ENCODE measurements at regions not wholly inside any gene's neighbourhood (a gene's known extent, or its start where the extent isn't known, plus 50 kb on each side); places are given as distances from the start of the nearest gene placed in this dataset.

DNA sequence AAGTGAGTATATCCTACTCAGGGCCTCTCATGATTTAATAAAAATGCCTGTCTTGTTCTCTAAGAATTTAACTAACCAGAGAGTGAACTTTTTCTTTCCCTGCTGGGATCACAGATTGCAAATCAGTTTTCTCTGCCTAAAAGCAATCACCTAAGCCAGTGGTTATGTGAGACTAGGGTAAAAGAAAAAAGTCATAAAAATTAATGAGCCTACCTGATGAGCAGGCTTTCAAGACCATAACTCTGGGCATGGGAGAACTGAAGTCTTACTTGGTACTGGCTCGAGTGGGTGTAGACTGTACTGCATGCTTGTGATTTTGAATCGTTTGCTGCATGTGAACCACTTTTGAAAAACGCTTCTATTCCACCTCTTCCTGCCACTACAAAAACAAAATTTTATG lies 1677.0 kb upstream of the LRRTM1 start:
- H3K4me3 ChIP-seq (ENCODE audit: control insufficient read depth in 2 of 3, extremely low read depth in 1 of 3, insufficient read depth in 2 of 3, low read depth in 1 of 3, low read length in 3 of 3) = no peak overlapping the region
- no peaks in the 10 kb centered on the region for H4K20me1 ChIP-seq (ENCODE audit: control insufficient read depth, extremely low read depth, insufficient read depth, low read length)
- dilution Hi-C loops (cut with MboI; ENCODE audit: extremely low pct_ligation_motif_present, low sequenced_read_pairs) = no loop called here
- no peaks in the 10 kb centered on the region for H3K27me3 ChIP-seq (ENCODE audit: control insufficient read depth, extremely low read depth, insufficient read depth, low read length)
- H3K9me3 ChIP-seq (ENCODE audit: control insufficient read depth, low read depth, low read length) = peaks cover 2% of the 10 kb centered on the region
- H3K9me1 ChIP-seq (ENCODE audit: control insufficient read depth, extremely low read depth, insufficient read depth, low read length) = no peaks in the 10 kb centered on the region
- no peak for FAIRE-seq
- no peaks in the 10 kb centered on the region for H3K4me1 ChIP-seq (ENCODE audit: control insufficient read depth, extremely low read depth, insufficient read depth, low read length)
- no peaks in the 10 kb centered on the region for H3K36me3 ChIP-seq (ENCODE audit: control insufficient read depth in 2 of 2, extremely low read depth in 1 of 2, insufficient read depth in 2 of 2, low read length in 2 of 2)
- no peaks in the 10 kb centered on the region for H3K79me2 ChIP-seq (ENCODE audit: control insufficient read depth, insufficient read depth, low read length)
- H2AFZ ChIP-seq (ENCODE audit: control insufficient read depth, low read length) = no peak overlapping the region
- no peak for TF ChIP-seq EZH2 (IDR thresholded peaks at IDR 0.05; ENCODE audit: low read length)
- TF ChIP-seq, protein P1, sequence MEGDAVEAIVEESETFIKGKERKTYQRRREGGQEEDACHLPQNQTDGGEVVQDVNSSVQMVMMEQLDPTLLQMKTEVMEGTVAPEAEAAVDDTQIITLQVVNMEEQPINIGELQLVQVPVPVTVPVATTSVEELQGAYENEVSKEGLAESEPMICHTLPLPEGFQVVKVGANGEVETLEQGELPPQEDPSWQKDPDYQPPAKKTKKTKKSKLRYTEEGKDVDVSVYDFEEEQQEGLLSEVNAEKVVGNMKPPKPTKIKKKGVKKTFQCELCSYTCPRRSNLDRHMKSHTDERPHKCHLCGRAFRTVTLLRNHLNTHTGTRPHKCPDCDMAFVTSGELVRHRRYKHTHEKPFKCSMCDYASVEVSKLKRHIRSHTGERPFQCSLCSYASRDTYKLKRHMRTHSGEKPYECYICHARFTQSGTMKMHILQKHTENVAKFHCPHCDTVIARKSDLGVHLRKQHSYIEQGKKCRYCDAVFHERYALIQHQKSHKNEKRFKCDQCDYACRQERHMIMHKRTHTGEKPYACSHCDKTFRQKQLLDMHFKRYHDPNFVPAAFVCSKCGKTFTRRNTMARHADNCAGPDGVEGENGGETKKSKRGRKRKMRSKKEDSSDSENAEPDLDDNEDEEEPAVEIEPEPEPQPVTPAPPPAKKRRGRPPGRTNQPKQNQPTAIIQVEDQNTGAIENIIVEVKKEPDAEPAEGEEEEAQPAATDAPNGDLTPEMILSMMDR (optimal IDR thresholded peaks at IDR 0.05 in 1 of 3, IDR thresholded peaks at IDR 0.05 in 1 of 3, conservative IDR thresholded peaks at IDR 0.05 in 1 of 3; ENCODE audit: extremely low read depth in 1 of 3, insufficient read depth in 2 of 3, low read length in 3 of 3) = no peak
- H3K9ac ChIP-seq (ENCODE audit: control insufficient read depth, extremely low read depth, insufficient read depth, low read length) = no peak overlapping the region
- no peak overlapping the region for H3K4me2 ChIP-seq (ENCODE audit: control insufficient read depth, extremely low read depth, insufficient read depth, low read depth, low read length)
- H3K27ac ChIP-seq (ENCODE audit: control insufficient read depth, insufficient read depth, low read length) = no peak overlapping the region
- DNase-seq (ENCODE audit: low read depth, low spot score) = no peak

DNA sequence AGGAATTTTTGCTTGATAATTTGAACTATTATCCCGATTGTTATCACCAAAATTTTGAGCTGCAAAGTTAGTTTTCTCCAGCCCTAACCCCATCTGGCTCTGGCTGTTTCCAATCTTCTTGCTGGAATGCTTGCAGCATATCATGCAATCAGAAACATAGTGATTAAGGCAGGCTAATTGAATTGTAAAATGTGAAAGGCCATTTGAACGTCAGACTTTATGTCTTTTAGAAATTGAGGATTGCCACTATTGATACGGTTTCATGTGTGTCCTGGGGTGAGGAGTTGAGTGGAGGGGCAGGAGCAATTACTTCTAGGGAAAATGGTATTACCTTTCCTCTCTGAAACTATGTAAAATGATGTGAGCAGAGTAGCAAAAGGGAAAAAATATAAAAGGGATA lies 1674.5 kb upstream of the LRRTM1 start:
- dilution Hi-C loops (cut with MboI; ENCODE audit: extremely low pct_ligation_motif_present, low sequenced_read_pairs) = no loop called here
- Histone ChIP-seq H3K4me1 (ENCODE audit: control insufficient read depth, extremely low read depth, insufficient read depth, low read length) (no peaks in the 10 kb centered on the region), H3K79me2 (ENCODE audit: control insufficient read depth, insufficient read depth, low read length) (no peaks in the 10 kb centered on the region), H3K9me1 (ENCODE audit: control insufficient read depth, extremely low read depth, insufficient read depth, low read length) (no peaks in the 10 kb centered on the region), H2AFZ (ENCODE audit: control insufficient read depth, low read length) (no peak overlapping the region), H3K27ac (ENCODE audit: control insufficient read depth, insufficient read depth, low read length) (no peak overlapping the region), H3K4me3 (ENCODE audit: control insufficient read depth in 2 of 3, extremely low read depth in 1 of 3, insufficient read depth in 2 of 3, low read depth in 1 of 3, low read length in 3 of 3) (no peak overlapping the region), H3K36me3 (ENCODE audit: control insufficient read depth in 2 of 2, extremely low read depth in 1 of 2, insufficient read depth in 2 of 2, low read length in 2 of 2) (no peaks in the 10 kb centered on the region), H4K20me1 (ENCODE audit: control insufficient read depth, extremely low read depth, insufficient read depth, low read length) (no peaks in the 10 kb centered on the region), H3K9ac (ENCODE audit: control insufficient read depth, extremely low read depth, insufficient read depth, low read length) (no peak overlapping the region), H3K4me2 (ENCODE audit: control insufficient read depth, extremely low read depth, insufficient read depth, low read depth, low read length) (no peak overlapping the region), H3K27me3 (ENCODE audit: control insufficient read depth, extremely low read depth, insufficient read depth, low read length) (no peaks in the 10 kb centered on the region), H3K9me3 (ENCODE audit: control insufficient read depth, low read depth, low read length) (peaks cover 2% of the 10 kb centered on the region)
- no peak for TF ChIP-seq EZH2 (IDR thresholded peaks at IDR 0.05; ENCODE audit: low read length)
- TF ChIP-seq, protein P1 (optimal IDR thresholded peaks at IDR 0.05 in 1 of 3, IDR thresholded peaks at IDR 0.05 in 1 of 3, conservative IDR thresholded peaks at IDR 0.05 in 1 of 3; ENCODE audit: extremely low read depth in 1 of 3, insufficient read depth in 2 of 3, low read length in 3 of 3) = no peak
- DNase-seq (ENCODE audit: low read depth, low spot score) = no peak
- FAIRE-seq = no peak
